Prostate gland (tissue), 2 donors: ENCODE measurements at regions not wholly inside any gene's neighbourhood (a gene's known extent, or its start where the extent isn't known, plus 50 kb on each side); places are given as distances from the start of the nearest gene placed in this dataset.

ENCODE experiments used
- DNase-seq: peaks from one replicate; pipeline ENCODE4 v3.0.0-alpha.2; 2019; ENCODE audit warnings: low spot score
- H3K27ac ChIP-seq, 2 donors: fragments of 200-600 bp; sonication (generic); 2 replicates each; pipeline ENCODE4 v1.5.1; 2017 to 2019
- H3K27me3 ChIP-seq: fragments of 200-600 bp; sonication (generic); replicated peaks from 2 replicates; pipeline ENCODE4 v1.5.1; 2019; ENCODE audit not compliant: insufficient read depth
- H3K36me3 ChIP-seq, 2 donors: fragments of 200-600 bp; sonication (generic); 1 replicate in 1 of 2; 2 replicates in 1 of 2; pipeline versions ENCODE4 v1.5.1 to v1.8.1; 2017 to 2019
- H3K4me1 ChIP-seq: fragments of 200-600 bp; sonication (generic); replicated peaks from 2 replicates; pipeline ENCODE4 v1.5.1; 2019
- H3K4me3 ChIP-seq, 2 donors: fragments of 200-600 bp; sonication (generic); 2 replicates each; pipeline ENCODE4 v1.5.1; 2017 to 2019
- H3K9me3 ChIP-seq: fragments of 200-600 bp; sonication (generic); 2 replicates; pipeline ENCODE4 v1.5.1; 2017
- CTCF ChIP-seq, 4 experiments: fragments of 200-600 bp in 2 of 4; fragments of 450-650 bp in 2 of 4; sonication (generic) in 2 of 4; IDR thresholded peaks; 1 replicate in 3 of 4; 2 replicates in 1 of 4; pipeline ENCODE4 v1.5.1; 2016 to 2019; ENCODE audit warnings: antibody characterized with exemption in 4 of 4, mild to moderate bottlenecking in 2 of 4, moderate library complexity in 2 of 4
- POLR2A ChIP-seq: fragments of 450-650 bp; IDR thresholded peaks from one replicate; pipeline ENCODE4 v1.6.1; 2016; ENCODE audit warnings: antibody characterized with exemption, mild to moderate bottlenecking
- POLR2AphosphoS5 ChIP-seq: sonication (generic); formaldehyde crosslinking; IDR thresholded peaks from one replicate; pipeline ENCODE4 v1.6.1; 2017; ENCODE audit warnings: antibody characterized with exemption
- WGBS: methylation state at CpG from one replicate; pipeline ENCODE4 v1.1.5; 2018; 5-methylcytosine and 5-hydroxymethylcytosine counted together
- intact Hi-C: fragments of 100-400 bp; cut with DNase I; formaldehyde crosslinking; loops from one replicate; pipeline ENCODE4 v1.14.2; 2022

GRCh38 chr2:118380915-118381653 is 292.8 kb downstream of the INSIG2 start:
- no peaks in the 10 kb centered on the region for H3K4me1 ChIP-seq
- 75% methylated on average over 3 of the region's 3 CpGs for WGBS
- intact Hi-C loops, result no loop called here

GRCh38 chr2:118375907-118376485 is 287.7 kb downstream of the INSIG2 start:
- 91% methylated on average over 10 of the region's 10 CpGs for WGBS
- intact Hi-C loops, result no loop called here
- Histone ChIP-seq H3K4me1 (no peaks in the 10 kb centered on the region), H3K27me3 (peaks cover 3% of the 10 kb centered on the region), H3K36me3 (no peaks in the 10 kb centered on the region), H3K9me3 (no peaks in the 10 kb centered on the region), H3K4me3 (no peak overlapping the region), H3K27ac (no peak overlapping the region)
- TF ChIP-seq POLR2AphosphoS5 (no peak), POLR2A (no peak), CTCF (IDR thresholded peaks at IDR 0.05) (no peak)
- DNase-seq, result no peak

More at GRCh38 chr2:118380915-118381653, 292.8 kb downstream of the INSIG2 start:
- Histone ChIP-seq H3K27ac (no peak overlapping the region), H3K9me3 (no peaks in the 10 kb centered on the region), H3K36me3 (no peaks in the 10 kb centered on the region), H3K27me3 (no peaks in the 10 kb centered on the region), H3K4me3 (no peak overlapping the region)
- TF ChIP-seq POLR2A (no peak), POLR2AphosphoS5 (no peak), CTCF (IDR thresholded peaks at IDR 0.05) (no peak)
- no peak for DNase-seq

GRCh38 chr2:118374974-118375755 is 286.9 kb downstream of the INSIG2 start:
- Histone ChIP-seq H3K27ac (no peak overlapping the region), H3K4me1 (no peaks in the 10 kb centered on the region), H3K4me3 (no peak overlapping the region), H3K9me3 (no peaks in the 10 kb centered on the region), H3K36me3 (no peaks in the 10 kb centered on the region), H3K27me3 (peaks cover 3% of the 10 kb centered on the region)
- TF ChIP-seq CTCF (IDR thresholded peaks at IDR 0.05), result no peak
- no peak for TF ChIP-seq POLR2A
- WGBS, result 75% methylated on average over 4 of the region's 4 CpGs
- no peak for DNase-seq
- intact Hi-C loops, result no loop called here

GRCh38 chr2:118372886-118373830 is 284.9 kb downstream of the INSIG2 start:
- Histone ChIP-seq H3K4me3 (no peak overlapping the region), H3K27me3 (peaks cover 3% of the 10 kb centered on the region), H3K4me1 (no peaks in the 10 kb centered on the region), H3K36me3 (no peaks in the 10 kb centered on the region), H3K9me3 (no peaks in the 10 kb centered on the region), H3K27ac (no peak overlapping the region)
- WGBS, result 68% methylated on average over 6 of the region's 6 CpGs
- DNase-seq, result no peak
- TF ChIP-seq POLR2AphosphoS5 (no peak), CTCF (IDR thresholded peaks at IDR 0.05) (no peak), POLR2A (no peak)
- intact Hi-C loops, result no loop called here
